C4-2B (cell line): ENCODE measurements at regions not wholly inside any gene's neighbourhood (a gene's known extent, or its start where the extent isn't known, plus 50 kb on each side); places are given as distances from the start of the nearest gene placed in this dataset.

Source experiments
- CTCF ChIP-seq: fragments of 450-650 bp; conservative IDR thresholded peaks from 2 replicates; pipeline ENCODE4 v1.5.1; 2017; ENCODE audit warnings: mild to moderate bottlenecking
- ZFX ChIP-seq: fragments of 450-650 bp; IDR thresholded peaks from 2 replicates; pipeline ENCODE4 v1.6.1; 2017

- TF ChIP-seq CTCF (no peak), ZFX (no peak)
These were observed 258.0 kb upstream of the SIX2 start for GRCh38 chr2:45267062-45267792.
